ENCODE measurements at regions not wholly inside any gene's neighbourhood (a gene's known extent, or its start where the extent isn't known, plus 50 kb on each side); places are given as distances from the start of the nearest gene placed in this dataset.

DNA sequence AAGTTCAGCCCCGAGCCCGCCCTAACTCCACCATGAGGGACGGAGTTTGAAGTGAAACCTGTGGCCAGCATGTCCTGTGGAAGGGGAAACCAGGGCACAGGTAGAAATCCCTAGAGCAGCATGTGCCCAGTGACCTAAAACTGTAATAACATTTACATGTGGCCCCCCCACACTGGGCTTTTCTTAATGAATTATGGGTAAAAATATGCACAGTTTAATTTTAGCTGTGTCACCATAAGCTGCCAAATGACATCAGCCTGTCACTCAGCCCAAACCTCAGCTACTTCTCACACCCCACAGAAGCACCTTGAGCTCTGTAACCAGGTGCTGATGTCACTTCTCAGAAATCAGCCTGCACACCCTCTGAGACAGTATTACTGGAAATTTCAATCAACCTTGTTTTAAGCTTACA is 50.0 kb upstream of the SLC19A1 start:
- DNase-seq (ENCODE audit: low spot score) = peak; percentile 57
- H3K27ac Mint-ChIP-seq = peak overlapping the region; percentile 47
- H3K4me3 Mint-ChIP-seq = no peak overlapping the region
- H3K27me3 Mint-ChIP-seq (ENCODE audit: low read depth) = peaks cover 15% of the 10 kb centered on the region
- peaks cover 13% of the 10 kb centered on the region for H3K4me1 Mint-ChIP-seq (ENCODE audit: low read depth)
- peaks cover 1% of the 10 kb centered on the region for H3K36me3 Mint-ChIP-seq (ENCODE audit: low read depth)
- peaks cover 17% of the 10 kb centered on the region for H3K9me3 Mint-ChIP-seq

DNA sequence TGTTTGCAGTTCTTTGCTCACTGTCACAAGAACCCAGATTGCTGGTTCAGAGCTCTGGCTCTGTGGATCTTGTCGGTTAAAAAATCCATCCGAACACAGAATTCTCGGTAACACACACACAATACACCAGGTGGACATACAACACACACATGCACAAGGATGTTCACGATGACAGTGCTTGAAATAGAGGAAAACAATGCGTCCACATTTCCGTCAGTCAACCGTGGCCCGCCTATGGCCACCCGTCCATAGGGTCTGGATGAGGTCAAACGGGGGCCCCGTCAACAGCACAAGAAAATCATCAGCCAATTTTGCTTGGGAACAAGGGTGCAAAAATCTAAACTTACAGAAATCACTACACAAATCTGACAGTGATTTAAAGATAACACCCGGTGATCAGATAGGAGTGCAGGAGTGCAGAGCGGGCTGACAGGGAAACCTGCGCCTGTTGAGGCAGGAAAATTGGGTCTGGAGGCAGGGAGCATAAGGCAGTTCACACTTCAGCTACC is 50.4 kb upstream of the SLC19A1 start:
- H3K27me3 Mint-ChIP-seq (ENCODE audit: low read depth) = peaks cover 15% of the 10 kb centered on the region
- H3K27ac Mint-ChIP-seq = peak overlapping the region; percentile 47
- H3K4me3 Mint-ChIP-seq = no peak overlapping the region
- no peaks in the 10 kb centered on the region for H3K36me3 Mint-ChIP-seq (ENCODE audit: low read depth)
- H3K9me3 Mint-ChIP-seq = peaks cover 14% of the 10 kb centered on the region
- DNase-seq (ENCODE audit: low spot score) = no peak
- peaks cover 13% of the 10 kb centered on the region for H3K4me1 Mint-ChIP-seq (ENCODE audit: low read depth)

DNA sequence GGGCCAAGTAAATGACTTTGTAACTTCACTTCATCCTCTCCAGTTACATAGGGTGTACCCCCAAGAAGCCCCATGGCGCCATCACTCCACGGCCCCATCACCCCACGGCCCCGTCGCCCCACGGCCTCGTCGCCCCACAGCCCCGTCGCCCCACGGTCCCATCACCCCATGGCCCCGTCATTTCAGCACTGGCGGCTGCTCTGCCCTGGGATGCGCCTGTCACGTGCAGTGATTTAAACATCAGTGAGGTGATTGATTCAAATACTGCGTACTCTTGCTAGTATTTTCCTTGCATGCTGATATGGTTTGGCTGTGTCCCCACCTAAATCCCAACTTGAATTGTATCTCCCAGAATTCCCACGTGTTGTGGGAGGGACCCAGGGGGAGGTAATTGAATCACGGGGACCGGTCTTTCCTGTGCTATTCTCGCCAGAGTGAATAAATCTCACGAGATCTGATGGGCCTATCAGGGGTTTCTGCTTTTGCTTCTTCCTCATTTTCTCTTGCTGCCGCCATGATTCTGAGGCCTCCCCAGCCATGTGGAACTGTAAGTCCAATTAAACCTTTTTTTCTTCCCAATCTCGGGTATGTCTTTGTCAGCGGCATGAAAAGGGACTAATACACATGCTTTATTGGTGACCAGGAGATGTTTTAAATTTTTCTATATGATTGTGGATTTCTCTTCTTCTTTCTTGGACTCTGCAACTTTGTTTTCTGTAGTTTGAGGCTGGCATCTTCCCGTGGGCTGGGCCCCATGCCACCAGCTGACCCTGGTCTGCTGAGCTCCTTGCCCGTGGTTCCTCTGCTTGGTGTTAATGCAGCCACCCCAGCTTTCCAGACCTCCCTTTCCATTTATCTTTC is 50.1 kb upstream of the PCBP3 start:
- H3K27me3 Mint-ChIP-seq (ENCODE audit: low read depth) = peaks cover 8% of the 10 kb centered on the region
- H3K4me1 Mint-ChIP-seq (ENCODE audit: low read depth) = peaks cover 13% of the 10 kb centered on the region
- no peaks in the 10 kb centered on the region for H3K36me3 Mint-ChIP-seq (ENCODE audit: low read depth)
- no peak for DNase-seq (ENCODE audit: low spot score)
- H3K4me3 Mint-ChIP-seq = no peak overlapping the region
- H3K27ac Mint-ChIP-seq = no peak overlapping the region
- peaks cover 7% of the 10 kb centered on the region for H3K9me3 Mint-ChIP-seq

All from T-helper 2 cell treated with Interferon-gamma antibody and Interleukin-4, amounts not matched to agents 5 μg/mL and 100 μg/mL, for 36 hours (primary cell).